ENCODE measurements at regions not wholly inside any gene's neighbourhood (a gene's known extent, or its start where the extent isn't known, plus 50 kb on each side); places are given as distances from the start of the nearest gene placed in this dataset.
"Not testable (repeated sequence)": the region's sequence is repeated elsewhere in the genome, so short reads cannot be mapped to it uniquely, and the experiment has no call there.

DNA sequence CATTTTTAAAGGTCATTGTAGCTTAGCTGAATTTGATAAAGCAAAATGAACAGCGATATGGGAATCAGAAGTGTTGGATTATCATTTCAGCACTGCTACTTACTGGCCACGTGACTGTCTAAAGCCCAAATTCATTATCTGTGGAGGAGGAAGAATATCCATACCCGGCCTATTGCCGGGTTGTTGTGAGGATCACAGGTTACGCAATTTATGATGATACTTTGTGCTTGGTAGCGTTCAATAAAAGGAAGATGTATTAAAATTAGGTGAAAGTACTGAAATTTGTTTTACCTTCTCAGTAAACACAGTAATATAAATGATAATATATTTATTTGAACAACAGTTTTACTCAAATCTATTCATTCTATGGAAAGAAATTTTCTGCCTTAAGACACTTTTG, 1540.2 kb downstream of the ADGRL3 start:
- DNase-seq (ENCODE audit: low read depth in 1 of 2, low spot score in 1 of 2), result no peak

- no peak for DNase-seq (ENCODE audit: low read depth in 1 of 2, low spot score in 1 of 2)
Observed at GRCh38 chr4:62717154-62717553, 1517.0 kb downstream of the ADGRL3 start.

DNA sequence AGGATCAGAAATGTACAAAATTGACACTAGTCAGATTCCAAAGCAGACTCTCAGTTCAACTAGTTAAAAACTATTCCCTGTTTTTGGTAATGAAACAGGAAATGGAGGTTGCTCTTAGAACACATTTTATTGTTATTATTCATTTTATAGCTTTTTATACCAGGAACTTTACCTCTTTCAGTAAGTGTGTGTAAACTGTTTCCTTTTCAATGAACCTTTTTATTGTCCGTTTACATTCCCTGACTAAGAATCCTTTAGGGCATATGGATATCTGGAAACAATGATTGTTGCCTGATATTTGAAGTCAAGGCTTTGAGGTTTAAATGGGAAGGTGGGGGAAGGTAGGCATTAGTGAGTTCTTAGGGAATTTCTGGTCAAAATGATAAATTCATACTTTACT, 1511.4 kb downstream of the ADGRL3 start:
- no peak for DNase-seq (ENCODE audit: low read depth in 1 of 2, low spot score in 1 of 2)

DNA sequence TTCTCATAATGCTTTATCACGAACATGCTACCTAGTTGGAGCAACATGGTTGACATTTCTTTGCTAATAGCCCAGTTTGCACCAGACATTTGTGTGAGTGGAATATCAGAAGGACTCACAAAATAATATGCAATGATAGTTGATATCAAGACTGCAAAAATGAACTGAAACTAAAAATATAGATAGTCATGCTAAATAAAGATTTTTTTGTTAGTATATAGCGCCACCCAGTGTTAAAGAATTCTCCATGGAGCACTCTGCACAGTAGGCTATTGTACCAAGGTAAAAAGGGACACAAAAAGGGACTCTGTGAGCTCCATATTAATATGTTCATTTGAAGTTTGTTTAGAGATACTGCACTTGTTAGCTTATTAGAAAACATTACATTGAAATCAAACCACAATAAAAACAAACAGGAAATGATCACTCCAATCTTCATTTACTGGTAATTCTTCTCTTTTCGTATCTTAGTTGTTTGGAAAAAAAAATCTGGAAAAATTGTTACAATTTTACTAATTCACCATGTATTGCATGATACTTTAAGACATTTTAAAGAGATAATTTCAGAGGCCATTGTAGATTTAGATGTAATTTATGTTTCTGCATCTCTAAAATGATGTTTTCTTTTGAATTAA, 1509.6 kb downstream of the ADGRL3 start:
- DNase-seq (ENCODE audit: low read depth in 1 of 2, low spot score in 1 of 2), result no peak

DNA sequence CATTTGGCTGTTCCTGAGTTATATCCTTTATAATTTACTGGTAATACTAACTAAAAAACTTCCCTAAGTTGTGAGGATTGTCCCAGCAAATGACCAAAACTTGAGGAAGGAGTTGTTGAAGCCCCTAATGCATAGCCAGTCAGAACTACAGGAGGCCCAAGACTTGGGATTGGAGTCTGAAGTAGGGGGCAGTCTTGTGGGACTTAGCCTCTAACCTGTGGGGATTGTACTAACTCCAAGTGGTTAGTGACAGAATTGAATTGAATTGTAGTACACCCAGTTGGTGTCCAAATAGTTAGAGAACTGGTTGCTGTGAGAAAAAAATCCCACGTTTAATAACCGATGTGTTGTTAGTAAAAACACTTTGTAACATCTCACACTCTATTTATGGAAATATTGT, 1506.3 kb downstream of the ADGRL3 start:
- DNase-seq (ENCODE audit: low read depth in 1 of 2, low spot score in 1 of 2), result no peak

DNA sequence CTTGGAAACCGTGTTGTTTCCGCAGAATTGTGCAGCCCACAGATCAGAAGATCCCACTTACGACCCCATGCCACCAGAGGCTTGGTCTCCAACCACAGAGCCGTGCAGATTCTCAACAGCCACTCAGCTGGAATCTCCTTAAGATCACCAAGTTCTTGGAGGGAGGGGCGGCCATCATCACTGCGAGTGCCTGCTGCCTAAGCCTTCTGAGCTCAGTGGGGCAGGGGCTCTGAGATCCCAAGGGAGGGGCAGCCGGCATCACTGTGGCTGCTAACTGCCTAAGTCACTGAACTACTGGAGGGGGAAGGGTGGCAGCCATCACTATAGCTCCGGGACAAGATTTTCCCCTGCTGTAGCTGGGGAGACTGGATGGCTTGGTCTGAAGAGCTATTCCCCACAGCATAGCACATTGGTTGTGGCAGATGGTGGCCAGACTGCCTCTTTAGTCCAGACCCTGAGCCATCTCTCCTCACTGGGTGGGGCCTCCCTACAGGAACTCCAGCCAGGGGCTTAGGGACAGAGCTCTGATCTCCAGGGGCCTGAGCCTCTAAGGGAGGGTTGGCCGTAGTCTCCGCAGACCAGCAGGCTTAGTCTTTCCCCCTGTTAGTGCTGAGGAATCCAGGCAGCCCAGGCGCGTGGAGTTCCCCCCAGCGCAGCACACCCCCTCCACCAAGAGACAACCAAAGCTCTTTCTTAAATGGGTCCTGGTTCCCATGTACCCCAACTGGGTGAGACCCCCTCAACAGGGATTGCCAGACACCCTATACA, 1483.9 kb downstream of the ADGRL3 start:
- no peak for DNase-seq (ENCODE audit: low read depth in 1 of 2, low spot score in 1 of 2)

GRCh38 chr4:62676962-62677361, 1476.8 kb downstream of the ADGRL3 start:
- DNase-seq (ENCODE audit: low read depth in 1 of 2, low spot score in 1 of 2), result no peak

DNA sequence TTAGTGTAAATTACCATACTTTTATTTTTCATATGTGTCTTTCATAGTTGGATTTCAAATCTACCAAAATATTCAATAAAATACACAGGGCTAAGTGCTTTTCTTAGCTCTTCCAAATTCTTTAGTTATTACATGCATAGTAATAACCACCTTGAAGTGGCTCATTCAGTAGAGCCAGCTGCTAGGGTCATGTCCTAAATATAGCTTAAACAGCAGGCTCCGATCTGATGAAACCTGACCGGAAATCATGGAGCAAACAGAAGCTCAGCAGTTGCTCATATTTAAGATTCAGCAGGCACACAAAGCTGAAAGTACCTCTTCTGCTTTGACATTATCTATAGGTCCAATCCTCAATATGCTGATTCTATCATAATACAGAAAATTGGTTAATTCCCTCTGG, 1470.4 kb downstream of the ADGRL3 start:
- no peak for DNase-seq (ENCODE audit: low read depth in 1 of 2, low spot score in 1 of 2)

DNA sequence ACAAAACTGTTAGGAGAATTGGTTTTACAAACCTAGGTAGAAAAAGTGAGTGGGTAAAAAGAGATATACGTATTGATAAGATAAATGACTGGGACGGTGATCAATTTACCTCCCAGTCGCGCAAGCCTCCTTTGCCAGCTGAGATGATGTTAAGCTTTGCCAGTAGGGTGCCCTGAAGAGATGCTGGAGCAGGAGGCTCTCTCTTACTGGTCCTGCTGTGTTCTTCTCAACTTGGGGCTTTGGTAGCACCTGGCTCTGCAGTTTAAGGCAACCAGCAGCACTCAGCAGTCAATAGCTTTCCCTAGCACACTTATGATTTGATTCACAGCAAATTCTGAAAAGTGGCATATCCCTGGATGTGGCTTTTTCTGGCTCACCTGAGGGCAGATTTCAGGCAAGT, 1461.7 kb downstream of the ADGRL3 start:
- no peak for DNase-seq (ENCODE audit: low read depth in 1 of 2, low spot score in 1 of 2)

GRCh38 chr4:62656006-62656405, 1455.9 kb downstream of the ADGRL3 start:
- DNase-seq (ENCODE audit: low read depth in 1 of 2, low spot score in 1 of 2), result no peak

GRCh38 chr4:62644372-62644771, 1444.2 kb downstream of the ADGRL3 start:
- DNase-seq (ENCODE audit: low read depth in 1 of 2, low spot score in 1 of 2), result no peak

GRCh38 chr4:62640296-62640695, 1440.2 kb downstream of the ADGRL3 start:
- DNase-seq (ENCODE audit: low read depth in 1 of 2, low spot score in 1 of 2), result no peak

DNA sequence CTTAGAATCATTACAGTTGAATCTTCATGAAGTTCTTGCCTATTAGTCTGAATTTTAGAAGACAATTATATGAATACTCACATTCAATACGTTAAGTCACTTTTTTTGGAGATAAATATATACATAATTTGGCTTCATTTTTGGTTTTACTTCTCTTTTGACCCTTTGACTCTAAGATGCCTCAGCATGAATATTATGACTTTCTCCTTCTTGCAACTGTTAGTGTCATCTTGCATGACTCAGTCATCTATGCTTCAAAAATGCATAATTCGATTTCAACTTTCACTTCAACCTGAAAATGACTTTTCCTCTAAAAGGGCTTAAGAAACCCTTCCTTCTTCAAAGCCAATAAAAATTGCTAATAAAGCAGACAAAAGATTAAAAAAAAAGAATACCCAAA, 1427.5 kb downstream of the ADGRL3 start:
- no peak for DNase-seq (ENCODE audit: low read depth in 1 of 2, low spot score in 1 of 2)

DNA sequence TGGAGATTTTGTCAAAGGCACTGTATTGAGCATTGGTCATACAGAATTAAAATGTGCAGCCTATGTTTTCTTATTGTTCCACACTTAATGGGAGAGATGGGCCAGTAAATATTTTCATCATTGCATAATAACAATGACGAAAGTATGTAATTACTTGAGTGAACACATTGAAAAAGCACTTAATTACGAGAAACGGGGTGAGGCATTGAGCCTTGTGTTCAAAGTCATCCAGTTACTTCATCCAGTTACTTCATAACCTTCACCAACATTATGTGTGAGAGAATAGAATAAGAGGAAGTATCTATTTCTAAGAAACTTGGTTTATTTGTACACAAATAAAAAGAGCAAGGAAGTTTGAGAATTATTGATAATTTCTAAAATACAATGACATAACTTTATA, 1427.0 kb downstream of the ADGRL3 start:
- DNase-seq (ENCODE audit: low read depth in 1 of 2, low spot score in 1 of 2), result no peak

DNA sequence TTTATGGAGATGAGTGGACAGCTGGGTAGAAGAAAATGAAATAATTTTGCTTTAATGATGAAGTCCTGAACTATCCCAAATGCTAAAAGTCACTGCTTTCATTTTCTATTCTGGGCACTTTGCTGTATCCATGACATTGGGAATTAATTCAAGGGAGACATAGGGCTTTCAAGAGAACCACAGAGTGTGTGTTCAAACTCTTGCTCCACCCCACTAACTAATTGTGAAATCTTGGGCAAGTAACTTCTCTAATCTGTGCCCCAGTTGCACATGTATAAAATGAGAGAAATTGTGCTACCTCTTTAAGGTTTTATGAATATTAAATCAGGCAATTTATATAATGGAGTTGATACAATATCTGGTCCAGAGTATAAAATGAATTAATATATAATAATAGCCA, 1422.0 kb downstream of the ADGRL3 start:
- no peak for DNase-seq (ENCODE audit: low read depth in 1 of 2, low spot score in 1 of 2)

DNA sequence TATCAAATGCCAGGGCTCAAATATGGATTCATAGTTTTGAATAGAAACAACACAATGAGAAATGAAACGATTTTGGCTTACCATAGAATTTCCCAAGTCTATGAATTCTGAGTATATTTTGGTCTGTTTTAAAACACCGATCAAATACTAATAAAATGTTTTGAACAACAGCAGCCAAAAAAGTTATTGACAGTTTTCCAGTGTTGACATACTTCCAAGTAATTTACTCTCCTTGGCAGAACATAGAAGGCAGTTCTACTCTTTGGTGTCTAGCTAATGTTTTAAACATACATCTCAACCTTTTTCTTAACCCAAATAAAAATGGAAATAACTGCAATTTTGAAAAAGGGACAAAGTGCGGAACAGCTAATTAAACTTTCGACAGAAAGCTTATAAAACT, 1419.8 kb downstream of the ADGRL3 start:
- DNase-seq (ENCODE audit: low read depth in 1 of 2, low spot score in 1 of 2), result no peak

- no peak for DNase-seq (ENCODE audit: low read depth in 1 of 2, low spot score in 1 of 2)
Observed at GRCh38 chr4:62618042-62618441, 1417.9 kb downstream of the ADGRL3 start.

- DNase-seq (ENCODE audit: low read depth in 1 of 2, low spot score in 1 of 2), result no peak
Observed at GRCh38 chr4:62601737-62602136, 1401.6 kb downstream of the ADGRL3 start.

DNA sequence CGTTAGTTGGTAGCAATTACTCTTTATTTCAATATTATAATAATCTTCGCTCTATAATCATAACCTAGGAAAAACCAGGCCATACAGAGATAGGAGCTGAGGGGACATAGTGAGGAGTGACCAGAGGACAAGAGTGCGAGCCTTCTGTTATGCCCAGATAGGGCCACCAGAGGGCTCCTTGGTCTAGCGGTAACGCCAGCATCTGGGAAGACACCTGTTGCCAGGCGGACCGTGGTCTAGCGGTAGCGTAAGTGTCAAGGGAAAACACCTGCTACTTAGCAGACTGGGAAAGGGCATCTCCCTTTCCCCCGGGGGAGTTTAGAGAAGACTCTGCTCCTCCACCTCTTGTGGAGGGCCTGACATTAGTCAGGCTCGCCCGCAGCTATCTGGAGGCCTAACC, 1395.1 kb downstream of the ADGRL3 start:
- DNase-seq (ENCODE audit: low read depth in 1 of 2, low spot score in 1 of 2), result not testable (repeated sequence)

DNA sequence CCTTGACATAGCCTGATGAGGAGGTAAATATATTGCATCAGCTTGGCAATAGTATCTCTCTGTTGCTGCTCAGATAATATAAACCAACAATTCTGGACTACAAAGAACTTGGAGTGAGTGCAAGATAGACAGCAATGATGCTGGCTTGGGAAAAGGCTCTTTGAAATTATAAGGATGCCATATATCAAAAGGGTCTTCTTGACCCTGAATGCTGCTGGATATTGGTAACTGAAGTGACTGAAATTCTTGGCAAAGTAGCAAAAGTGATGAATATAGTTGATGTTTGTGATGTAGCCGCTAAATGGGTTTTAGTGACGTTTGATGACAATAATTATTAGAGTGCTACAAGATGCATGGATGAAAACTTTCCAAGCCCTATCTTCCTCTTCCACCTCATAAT, 1391.6 kb downstream of the ADGRL3 start:
- no peak for DNase-seq (ENCODE audit: low read depth in 1 of 2, low spot score in 1 of 2)

DNA sequence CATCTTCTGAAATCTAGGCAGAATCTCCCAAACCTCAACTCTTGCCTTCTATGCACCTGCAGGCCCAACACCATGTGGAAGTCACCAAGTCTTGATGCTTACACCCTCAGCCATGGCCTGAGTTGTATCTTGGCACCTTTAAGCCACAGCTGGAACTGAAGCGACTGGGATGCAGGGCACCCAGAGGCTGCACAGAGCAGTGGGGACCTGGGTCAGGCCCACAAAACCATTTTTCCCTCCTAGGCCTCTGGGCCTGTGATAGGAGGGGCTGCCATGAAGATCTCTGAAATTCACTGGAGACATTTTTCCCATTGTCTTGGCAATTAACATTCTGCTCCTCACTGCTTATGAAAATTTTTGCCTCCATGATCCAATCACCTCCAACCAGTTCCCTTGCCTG, 1388.5 kb downstream of the ADGRL3 start:
- DNase-seq (ENCODE audit: low read depth in 1 of 2, low spot score in 1 of 2), result no peak

DNA sequence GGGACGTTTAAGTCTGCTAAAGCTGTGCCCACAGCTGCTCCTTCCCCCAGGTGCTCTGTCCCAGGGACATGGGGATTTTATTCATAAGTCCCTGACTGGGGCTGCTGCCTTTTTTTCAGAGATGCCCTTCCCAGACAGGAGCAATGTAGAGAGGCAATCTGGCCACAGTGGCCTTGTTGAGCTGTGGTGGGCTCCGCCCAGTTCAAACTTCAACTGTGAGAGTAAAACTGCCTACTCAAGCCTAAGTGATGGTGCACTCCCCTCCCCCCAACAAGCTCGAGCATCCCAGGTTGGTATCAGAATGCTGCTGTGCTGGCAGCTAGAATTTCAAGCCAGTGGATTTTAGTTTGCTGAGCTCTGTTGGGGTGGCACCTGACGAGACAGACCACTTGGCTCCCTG, 1371.4 kb downstream of the ADGRL3 start:
- no peak for DNase-seq (ENCODE audit: low read depth in 1 of 2, low spot score in 1 of 2)

- DNase-seq (ENCODE audit: low read depth in 1 of 2, low spot score in 1 of 2), result no peak
Observed at GRCh38 chr4:62560858-62561257, 1360.7 kb downstream of the ADGRL3 start.

All from activated CD4-positive, alpha-beta T cell treated with anti-CD3 and anti-CD28 coated beads, Interleukin-2, amount 50 U/mL, for 24 hours (primary cell).